Lower leg skin (tissue), 3 donors: ENCODE measurements at regions not wholly inside any gene's neighbourhood (a gene's known extent, or its start where the extent isn't known, plus 50 kb on each side); places are given as distances from the start of the nearest gene placed in this dataset.

ENCODE experiments used
- CTCF ChIP-seq, 3 donors: fragments of 450-650 bp; IDR thresholded peaks; one replicate each; pipeline ENCODE4 v1.5.1; 2016; ENCODE audit warnings: antibody characterized with exemption in 3 of 3, mild to moderate bottlenecking in 3 of 3, moderate library complexity in 2 of 3
- POLR2A ChIP-seq, 2 donors: fragments of 450-650 bp; IDR thresholded peaks; one replicate each; pipeline ENCODE4 v1.6.1; 2016 to 2017; ENCODE audit warnings: antibody characterized with exemption in 2 of 2, mild to moderate bottlenecking in 1 of 2, moderate library complexity in 1 of 2

- TF ChIP-seq CTCF (IDR thresholded peaks at IDR 0.05) (no peak), POLR2A (IDR thresholded peaks at IDR 0.05) (no peak)
These were observed 181.4 kb downstream of the LURAP1L start for GRCh38 chr9:12956261-12956660.
